Cardiac muscle cell (in vitro differentiated cells and primary cell): ENCODE measurements at regions not wholly inside any gene's neighbourhood (a gene's known extent, or its start where the extent isn't known, plus 50 kb on each side); places are given as distances from the start of the nearest gene placed in this dataset.
A peak's percentile ranks its signal among the peaks of the same experiment; 100 is the strongest.

Experiments used
- DNase-seq, 2 donors: peaks; one replicate each; pipeline versions ENCODE4 v3.0.0 to v3.0.0-alpha.2; 2010 to 2017; ENCODE audit warnings: low read depth in 1 of 2, low spot score in 1 of 2
- H3K27ac ChIP-seq: fragments of 200-600 bp; sonication (generic); 2 replicates; pipeline ENCODE4 v1.5.1; 2016
- H3K27me3 ChIP-seq: fragments of 200-600 bp; sonication (generic); 2 replicates; pipeline ENCODE4 v1.6.0; 2016; ENCODE audit warnings: control low read depth
- H3K36me3 ChIP-seq: fragments of 200-600 bp; sonication (generic); 2 replicates; pipeline ENCODE4 v1.5.1; 2016; ENCODE audit warnings: control low read depth
- H3K4me1 ChIP-seq: fragments of 200-600 bp; sonication (generic); 2 replicates; pipeline ENCODE4 v1.8.1; 2017; ENCODE audit warnings: low read depth, mild to moderate bottlenecking, mixed run types
- H3K4me3 ChIP-seq: fragments of 200-600 bp; sonication (generic); 2 replicates; pipeline ENCODE4 v1.5.1; 2016; ENCODE audit warnings: mild to moderate bottlenecking
- H3K9me3 ChIP-seq: fragments of 200-600 bp; sonication (generic); 2 replicates; pipeline ENCODE4 v1.5.1; 2017; ENCODE audit warnings: low read depth, mild to moderate bottlenecking, control low read depth
- CTCF ChIP-seq: IDR thresholded peaks from 2 replicates; pipeline ENCODE4 v1.5.1; 2012; ENCODE audit warnings: low read depth, mild to moderate bottlenecking, low read length

- no peaks in the 10 kb centered on the region for H3K27me3 ChIP-seq
- TF ChIP-seq CTCF = no peak
- no peak overlapping the region for H3K4me3 ChIP-seq
- no peaks in the 10 kb centered on the region for H3K9me3 ChIP-seq
- peaks cover 58% of the 10 kb centered on the region for H3K4me1 ChIP-seq
- no peak overlapping the region for H3K27ac ChIP-seq
- no peaks in the 10 kb centered on the region for H3K36me3 ChIP-seq
- DNase-seq = no peak
These were observed 79.1 kb upstream of the EPB41L3 start for GRCh38 chr18:5622905-5623304.

GRCh38 chr18:5620289-5620688 is 76.5 kb upstream of the EPB41L3 start:
- Histone ChIP-seq H3K4me3 (no peak overlapping the region), H3K27me3 (no peaks in the 10 kb centered on the region), H3K36me3 (no peaks in the 10 kb centered on the region), H3K9me3 (no peaks in the 10 kb centered on the region), H3K27ac (no peak overlapping the region), H3K4me1 (peaks cover 33% of the 10 kb centered on the region)
- peak in 1 of 2 donors; percentile 60 for DNase-seq
- no peak for TF ChIP-seq CTCF

GRCh38 chr18:5619376-5619775 is 75.6 kb upstream of the EPB41L3 start:
- H3K9me3 ChIP-seq = no peaks in the 10 kb centered on the region
- no peaks in the 10 kb centered on the region for H3K36me3 ChIP-seq
- no peak for TF ChIP-seq CTCF
- H3K27ac ChIP-seq = no peak overlapping the region
- no peak overlapping the region for H3K4me3 ChIP-seq
- peaks cover 24% of the 10 kb centered on the region for H3K4me1 ChIP-seq
- peak in 1 of 2 donors; percentile 54 for DNase-seq
- H3K27me3 ChIP-seq = no peaks in the 10 kb centered on the region

- Histone ChIP-seq H3K27ac (peak overlapping the region; percentile 6), H3K27me3 (no peaks in the 10 kb centered on the region), H3K4me1 (peaks cover 21% of the 10 kb centered on the region), H3K36me3 (no peaks in the 10 kb centered on the region), H3K9me3 (no peaks in the 10 kb centered on the region), H3K4me3 (no peak overlapping the region)
- no peak for TF ChIP-seq CTCF
- no peak for DNase-seq
These were observed 74.4 kb upstream of the EPB41L3 start for GRCh38 chr18:5618047-5618688.

- no peaks in the 10 kb centered on the region for H3K27me3 ChIP-seq
- no peak overlapping the region for H3K4me3 ChIP-seq
- H3K36me3 ChIP-seq = peaks cover 12% of the 10 kb centered on the region
- H3K27ac ChIP-seq = no peak overlapping the region
- TF ChIP-seq CTCF = no peak
- peaks cover 13% of the 10 kb centered on the region for H3K4me1 ChIP-seq
- H3K9me3 ChIP-seq = no peaks in the 10 kb centered on the region
- DNase-seq = no peak
These were observed 67.4 kb upstream of the EPB41L3 start for GRCh38 chr18:5611221-5611620.
